ENCODE measurements at regions not wholly inside any gene's neighbourhood (a gene's known extent, or its start where the extent isn't known, plus 50 kb on each side); places are given as distances from the start of the nearest gene placed in this dataset.

DNA sequence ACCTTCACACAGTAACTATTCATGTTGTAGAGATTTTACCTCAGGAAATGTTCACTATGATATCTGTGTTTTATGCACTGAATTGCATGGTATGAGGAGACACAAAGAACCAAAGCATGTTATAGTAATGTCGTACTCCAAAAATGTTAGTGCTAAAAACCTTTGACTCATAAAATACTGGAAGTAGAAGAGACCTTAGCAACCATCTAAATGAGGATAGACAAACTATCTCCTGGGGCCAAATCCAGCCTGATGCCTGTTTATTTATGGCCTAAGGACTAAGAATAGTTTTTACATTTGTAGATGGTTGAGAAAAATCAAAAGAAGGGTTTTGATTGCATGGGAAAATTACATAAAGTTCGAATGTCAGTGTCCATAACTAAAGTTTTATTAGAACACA lies 535.1 kb downstream of the INHBA start:
- Histone ChIP-seq H3K27me3 (ENCODE audit: control insufficient read depth in 3 of 3, insufficient read depth in 3 of 3, low read length in 2 of 3) (no peaks in the 10 kb centered on the region), H3K9me3 (ENCODE audit: control insufficient read depth in 4 of 4, insufficient read depth in 3 of 4, low read length in 3 of 4) (peaks cover 0 to 3% (median 0%) of the 10 kb centered on the region in 4 donors), H3K36me3 (ENCODE audit: control insufficient read depth in 4 of 4, insufficient read depth in 4 of 4, low read length in 4 of 4) (no peaks in the 10 kb centered on the region), H3K4me1 (ENCODE audit: control insufficient read depth in 5 of 5, insufficient read depth in 5 of 5, low read length in 5 of 5) (no peaks in the 10 kb centered on the region), H3K9ac (ENCODE audit: insufficient read depth in 1 of 2, low read length in 2 of 2) (no peak overlapping the region), H3K27ac (ENCODE audit: low read depth in 1 of 2, low read length in 1 of 2) (no peak overlapping the region), H3K4me3 (no peak overlapping the region)
- 73 to 84% methylated on average over 2 of the region's 2 CpGs for WGBS, 2 donors
- ATAC-seq (ENCODE audit: insufficient read depth, low FRiP score) (no peak), DNase-seq (no peak)
- TF ChIP-seq, protein P1, sequence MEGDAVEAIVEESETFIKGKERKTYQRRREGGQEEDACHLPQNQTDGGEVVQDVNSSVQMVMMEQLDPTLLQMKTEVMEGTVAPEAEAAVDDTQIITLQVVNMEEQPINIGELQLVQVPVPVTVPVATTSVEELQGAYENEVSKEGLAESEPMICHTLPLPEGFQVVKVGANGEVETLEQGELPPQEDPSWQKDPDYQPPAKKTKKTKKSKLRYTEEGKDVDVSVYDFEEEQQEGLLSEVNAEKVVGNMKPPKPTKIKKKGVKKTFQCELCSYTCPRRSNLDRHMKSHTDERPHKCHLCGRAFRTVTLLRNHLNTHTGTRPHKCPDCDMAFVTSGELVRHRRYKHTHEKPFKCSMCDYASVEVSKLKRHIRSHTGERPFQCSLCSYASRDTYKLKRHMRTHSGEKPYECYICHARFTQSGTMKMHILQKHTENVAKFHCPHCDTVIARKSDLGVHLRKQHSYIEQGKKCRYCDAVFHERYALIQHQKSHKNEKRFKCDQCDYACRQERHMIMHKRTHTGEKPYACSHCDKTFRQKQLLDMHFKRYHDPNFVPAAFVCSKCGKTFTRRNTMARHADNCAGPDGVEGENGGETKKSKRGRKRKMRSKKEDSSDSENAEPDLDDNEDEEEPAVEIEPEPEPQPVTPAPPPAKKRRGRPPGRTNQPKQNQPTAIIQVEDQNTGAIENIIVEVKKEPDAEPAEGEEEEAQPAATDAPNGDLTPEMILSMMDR (IDR thresholded peaks at IDR 0.05; ENCODE audit: control extremely low read depth, extremely low read depth): no peak

DNA sequence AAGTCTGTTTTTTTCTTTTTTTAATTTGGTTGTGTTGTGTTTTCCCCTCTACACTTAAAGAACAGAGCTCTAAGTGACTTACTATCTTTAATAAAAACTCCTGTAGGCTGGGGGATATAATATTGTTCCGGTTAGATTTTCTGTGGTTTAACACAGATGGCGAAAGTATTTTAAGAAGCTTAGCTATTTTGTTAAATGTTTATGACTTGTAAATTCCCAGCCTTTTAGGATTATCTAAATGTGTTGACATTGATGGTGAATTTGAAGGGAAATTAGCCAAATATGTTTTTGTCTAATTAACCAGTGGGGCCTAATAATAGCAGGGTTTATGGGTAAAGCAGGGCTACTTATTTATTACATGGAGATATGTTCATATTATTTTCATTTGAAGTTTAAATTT lies 538.5 kb downstream of the INHBA start:
- Histone ChIP-seq H3K4me3 (no peak overlapping the region), H3K36me3 (ENCODE audit: control insufficient read depth in 4 of 4, insufficient read depth in 4 of 4, low read length in 4 of 4) (no peaks in the 10 kb centered on the region), H3K27ac (ENCODE audit: low read depth in 1 of 2, low read length in 1 of 2) (no peak overlapping the region), H3K9me3 (ENCODE audit: control insufficient read depth in 4 of 4, insufficient read depth in 3 of 4, low read length in 3 of 4) (peaks cover 0 to 2% (median 0%) of the 10 kb centered on the region in 4 donors), H3K4me1 (ENCODE audit: control insufficient read depth in 5 of 5, insufficient read depth in 5 of 5, low read length in 5 of 5) (no peaks in the 10 kb centered on the region), H3K9ac (ENCODE audit: insufficient read depth in 1 of 2, low read length in 2 of 2) (no peak overlapping the region), H3K27me3 (ENCODE audit: control insufficient read depth in 3 of 3, insufficient read depth in 3 of 3, low read length in 2 of 3) (no peaks in the 10 kb centered on the region)
- TF ChIP-seq, protein P1 (IDR thresholded peaks at IDR 0.05; ENCODE audit: control extremely low read depth, extremely low read depth): no peak
- DNase-seq: no peak
- no peak for ATAC-seq (ENCODE audit: insufficient read depth, low FRiP score)
- WGBS, 2 donors: 44 to 89% methylated on average over 2 of the region's 2 CpGs

DNA sequence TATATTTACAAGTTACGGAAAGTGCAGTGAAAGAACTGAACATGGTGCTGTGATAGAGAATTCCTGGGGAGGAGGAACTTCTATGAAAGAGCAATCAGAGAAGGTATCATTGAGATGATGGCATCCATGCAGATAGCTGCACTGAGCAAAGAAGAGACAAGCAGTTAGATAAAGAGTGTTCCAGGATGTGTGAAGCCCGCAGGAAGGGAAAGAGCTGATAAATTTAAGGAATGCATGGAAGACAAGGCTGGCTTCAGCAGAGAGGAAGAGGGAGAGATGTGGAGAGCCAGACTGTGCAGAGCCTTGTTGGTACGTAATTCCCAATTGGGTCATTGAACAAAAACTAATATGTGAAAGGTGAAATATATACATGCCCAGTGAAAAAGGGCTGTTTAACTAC lies 538.9 kb downstream of the INHBA start:
- DNase-seq (no peak), ATAC-seq (ENCODE audit: insufficient read depth, low FRiP score) (no peak)
- Histone ChIP-seq H3K4me3 (no peak overlapping the region), H3K27me3 (ENCODE audit: control insufficient read depth in 3 of 3, insufficient read depth in 3 of 3, low read length in 2 of 3) (no peaks in the 10 kb centered on the region), H3K27ac (ENCODE audit: low read depth in 1 of 2, low read length in 1 of 2) (no peak overlapping the region), H3K36me3 (ENCODE audit: control insufficient read depth in 4 of 4, insufficient read depth in 4 of 4, low read length in 4 of 4) (no peaks in the 10 kb centered on the region), H3K9ac (ENCODE audit: insufficient read depth in 1 of 2, low read length in 2 of 2) (no peak overlapping the region), H3K9me3 (ENCODE audit: control insufficient read depth in 4 of 4, insufficient read depth in 3 of 4, low read length in 3 of 4) (no peaks in the 10 kb centered on the region), H3K4me1 (ENCODE audit: control insufficient read depth in 5 of 5, insufficient read depth in 5 of 5, low read length in 5 of 5) (no peaks in the 10 kb centered on the region)
- TF ChIP-seq, protein P1 (IDR thresholded peaks at IDR 0.05; ENCODE audit: control extremely low read depth, extremely low read depth): no peak
- WGBS, 2 donors: 65 to 89% methylated on average over 3 of the region's 3 CpGs

DNA sequence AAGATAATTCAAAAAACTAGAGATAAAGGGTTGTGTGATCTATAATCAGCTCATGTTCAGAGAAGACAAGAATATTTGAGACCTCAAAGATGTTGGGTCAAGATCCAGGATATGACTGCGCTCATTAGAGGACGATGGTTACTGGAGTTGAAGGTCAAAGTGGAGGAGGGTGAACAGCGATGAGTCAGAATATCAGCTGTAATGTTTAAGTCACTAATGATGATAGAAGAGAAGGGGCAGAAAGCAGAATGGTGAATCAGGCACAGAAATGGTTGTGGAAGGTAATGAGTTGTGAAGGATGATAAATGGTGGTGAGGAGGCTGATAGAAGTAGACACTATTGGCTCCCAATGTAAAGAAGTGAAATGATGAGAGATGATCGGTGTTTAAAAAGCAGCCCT lies 540.3 kb downstream of the INHBA start:
- DNase-seq (no peak), ATAC-seq (ENCODE audit: insufficient read depth, low FRiP score) (no peak)
- Histone ChIP-seq H3K9me3 (ENCODE audit: control insufficient read depth in 4 of 4, insufficient read depth in 3 of 4, low read length in 3 of 4) (no peaks in the 10 kb centered on the region), H3K27ac (ENCODE audit: low read depth in 1 of 2, low read length in 1 of 2) (no peak overlapping the region), H3K4me3 (no peak overlapping the region), H3K9ac (ENCODE audit: insufficient read depth in 1 of 2, low read length in 2 of 2) (no peak overlapping the region), H3K36me3 (ENCODE audit: control insufficient read depth in 4 of 4, insufficient read depth in 4 of 4, low read length in 4 of 4) (no peaks in the 10 kb centered on the region), H3K4me1 (ENCODE audit: control insufficient read depth in 5 of 5, insufficient read depth in 5 of 5, low read length in 5 of 5) (no peaks in the 10 kb centered on the region), H3K27me3 (ENCODE audit: control insufficient read depth in 3 of 3, insufficient read depth in 3 of 3, low read length in 2 of 3) (no peaks in the 10 kb centered on the region)
- WGBS, 2 donors: 88 to 92% methylated on average over 4 of the region's 4 CpGs
- TF ChIP-seq, protein P1 (IDR thresholded peaks at IDR 0.05; ENCODE audit: control extremely low read depth, extremely low read depth): no peak
